Type B pancreatic cell (in vitro differentiated cells): ENCODE measurements at regions not wholly inside any gene's neighbourhood (a gene's known extent, or its start where the extent isn't known, plus 50 kb on each side); places are given as distances from the start of the nearest gene placed in this dataset.

Source experiments
- DNase-seq: peaks from one replicate; pipeline ENCODE4 v3.0.0; 2021; ENCODE audit warnings: mixed read lengths; ENCODE audit not compliant: unreplicated experiment; ENCODE audit errors: extremely low spot score
- H3K27ac Mint-ChIP-seq: 2 replicates; pipeline ENCODE4 v1.8.0; 2021; ENCODE audit warnings: mild to moderate bottlenecking, mixed read lengths
- H3K27me3 Mint-ChIP-seq: 2 replicates; pipeline ENCODE4 v1.8.0; 2021; ENCODE audit warnings: mixed read lengths
- H3K36me3 Mint-ChIP-seq: 2 replicates; pipeline ENCODE4 v1.8.0; 2021; ENCODE audit warnings: mixed read lengths
- H3K4me1 Mint-ChIP-seq: one replicate; pipeline ENCODE4 v1.8.0; 2021; ENCODE audit warnings: mixed read lengths; ENCODE audit not compliant: unreplicated experiment
- H3K4me3 Mint-ChIP-seq: 2 replicates; pipeline ENCODE4 v1.8.0; 2021; ENCODE audit warnings: mild to moderate bottlenecking, mixed read lengths
- H3K9me3 Mint-ChIP-seq: 2 replicates; pipeline ENCODE4 v1.8.0; 2021; ENCODE audit warnings: mixed read lengths
- TF ChIP-seq, protein P1 (sequence below): fragments of 200-600 bp; sonication (generic); conservative IDR thresholded peaks from 2 replicates; pipeline ENCODE4 v1.5.0; 2021; ENCODE audit warnings: antibody characterized with exemption, mild to moderate bottlenecking

DNA sequence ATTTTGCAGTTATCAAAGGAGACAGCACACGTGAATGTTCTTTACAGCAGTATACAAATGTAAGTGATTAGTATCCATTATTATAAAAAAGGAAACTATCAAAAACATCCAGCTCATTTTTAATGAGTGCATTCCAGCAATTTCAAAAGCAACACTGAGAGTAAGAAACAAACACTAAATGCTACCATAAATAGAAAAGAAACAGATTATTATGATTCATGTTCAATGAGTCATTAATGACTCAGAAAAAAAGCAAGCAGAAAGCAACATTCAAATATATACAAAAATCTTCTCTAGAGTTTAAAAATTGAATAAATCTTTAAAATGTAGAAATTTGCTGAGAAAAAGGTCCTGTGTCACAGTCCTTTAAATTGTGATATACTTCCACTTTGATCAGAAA is 346.5 kb upstream of the FMR1 start:
- Mint-ChIP-seq H3K36me3 (no peaks in the 10 kb centered on the region), H3K4me1 (no peaks in the 10 kb centered on the region), H3K4me3 (no peak overlapping the region), H3K9me3 (no peaks in the 10 kb centered on the region), H3K27me3 (no peaks in the 10 kb centered on the region), H3K27ac (no peak overlapping the region)
- TF ChIP-seq, protein P1, sequence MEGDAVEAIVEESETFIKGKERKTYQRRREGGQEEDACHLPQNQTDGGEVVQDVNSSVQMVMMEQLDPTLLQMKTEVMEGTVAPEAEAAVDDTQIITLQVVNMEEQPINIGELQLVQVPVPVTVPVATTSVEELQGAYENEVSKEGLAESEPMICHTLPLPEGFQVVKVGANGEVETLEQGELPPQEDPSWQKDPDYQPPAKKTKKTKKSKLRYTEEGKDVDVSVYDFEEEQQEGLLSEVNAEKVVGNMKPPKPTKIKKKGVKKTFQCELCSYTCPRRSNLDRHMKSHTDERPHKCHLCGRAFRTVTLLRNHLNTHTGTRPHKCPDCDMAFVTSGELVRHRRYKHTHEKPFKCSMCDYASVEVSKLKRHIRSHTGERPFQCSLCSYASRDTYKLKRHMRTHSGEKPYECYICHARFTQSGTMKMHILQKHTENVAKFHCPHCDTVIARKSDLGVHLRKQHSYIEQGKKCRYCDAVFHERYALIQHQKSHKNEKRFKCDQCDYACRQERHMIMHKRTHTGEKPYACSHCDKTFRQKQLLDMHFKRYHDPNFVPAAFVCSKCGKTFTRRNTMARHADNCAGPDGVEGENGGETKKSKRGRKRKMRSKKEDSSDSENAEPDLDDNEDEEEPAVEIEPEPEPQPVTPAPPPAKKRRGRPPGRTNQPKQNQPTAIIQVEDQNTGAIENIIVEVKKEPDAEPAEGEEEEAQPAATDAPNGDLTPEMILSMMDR, result no peak
- DNase-seq, result no peak

DNA sequence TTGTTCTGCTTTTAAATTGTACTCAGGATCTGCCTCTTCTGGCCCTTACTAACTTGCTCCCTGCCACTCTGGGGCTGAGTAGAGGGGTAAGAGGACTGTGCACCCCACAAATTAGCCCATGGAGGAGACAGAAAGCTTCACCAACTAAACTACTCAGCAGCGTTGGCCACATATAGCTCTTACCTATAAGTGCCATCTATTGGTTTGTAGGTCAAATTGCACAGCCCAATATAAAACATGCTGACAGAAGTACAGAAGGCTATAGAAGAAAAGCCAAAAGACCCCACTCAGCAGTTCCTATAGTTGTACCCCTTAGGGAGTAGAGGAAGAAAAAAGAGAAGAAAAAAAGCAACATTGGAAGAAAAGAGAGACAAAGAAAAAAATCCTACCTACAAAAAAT is 341.2 kb upstream of the FMR1 start:
- Mint-ChIP-seq H3K9me3 (no peaks in the 10 kb centered on the region), H3K27ac (no peak overlapping the region), H3K27me3 (no peaks in the 10 kb centered on the region), H3K36me3 (no peaks in the 10 kb centered on the region), H3K4me3 (no peak overlapping the region), H3K4me1 (no peaks in the 10 kb centered on the region)
- no peak for DNase-seq
- TF ChIP-seq, protein P1, result no peak

DNA sequence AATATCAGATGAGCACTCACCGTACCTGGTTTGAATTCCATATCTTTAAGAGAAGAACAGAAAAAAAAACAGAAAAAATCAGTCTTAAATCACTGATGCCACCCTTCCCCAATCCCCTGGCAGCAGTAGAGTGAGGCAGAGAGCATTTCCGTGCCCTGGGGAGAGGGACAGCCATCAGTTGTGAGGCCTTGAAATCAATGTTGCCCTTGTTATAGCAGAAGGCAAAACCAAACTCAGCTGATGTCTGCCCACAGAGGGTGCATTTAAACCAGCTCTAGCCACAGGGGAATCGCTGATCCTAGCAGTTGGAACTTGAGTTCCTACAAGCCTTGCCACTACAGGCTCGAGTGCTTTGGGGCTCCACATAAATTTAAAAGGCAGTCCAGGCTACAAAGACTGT is 338.5 kb upstream of the FMR1 start:
- Mint-ChIP-seq H3K4me1 (no peaks in the 10 kb centered on the region), H3K27me3 (no peaks in the 10 kb centered on the region), H3K27ac (no peak overlapping the region), H3K36me3 (no peaks in the 10 kb centered on the region), H3K4me3 (no peak overlapping the region), H3K9me3 (no peaks in the 10 kb centered on the region)
- TF ChIP-seq, protein P1, result no peak
- DNase-seq, result no peak

DNA sequence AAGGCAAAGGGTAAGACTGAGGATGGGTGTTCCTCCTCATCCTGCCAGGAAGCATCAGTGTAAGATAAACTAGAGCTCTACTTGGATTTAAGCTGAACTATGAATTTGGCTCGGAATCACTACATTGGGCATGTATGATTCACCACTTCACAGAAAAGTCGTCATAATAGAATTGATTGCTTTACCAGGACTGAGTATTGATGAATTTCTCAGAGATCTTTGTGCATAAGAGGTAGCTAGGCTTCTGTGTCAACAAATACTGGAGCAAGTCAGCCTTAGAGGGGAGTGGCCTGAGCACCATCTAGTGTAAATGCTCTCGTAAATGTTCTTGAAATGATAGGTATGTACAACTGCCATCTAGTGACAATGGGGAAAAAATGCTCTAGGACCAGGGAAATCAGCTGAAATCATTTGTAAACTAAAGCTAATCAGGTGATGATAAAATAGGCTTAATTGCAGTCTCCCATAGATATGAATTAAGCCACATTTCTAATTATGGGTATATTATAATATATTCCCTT is 309.5 kb upstream of the FMR1 start:
- Mint-ChIP-seq H3K27me3 (no peaks in the 10 kb centered on the region), H3K4me1 (no peaks in the 10 kb centered on the region), H3K4me3 (no peak overlapping the region), H3K9me3 (no peaks in the 10 kb centered on the region), H3K36me3 (no peaks in the 10 kb centered on the region), H3K27ac (no peak overlapping the region)
- TF ChIP-seq, protein P1, result no peak
- no peak for DNase-seq

DNA sequence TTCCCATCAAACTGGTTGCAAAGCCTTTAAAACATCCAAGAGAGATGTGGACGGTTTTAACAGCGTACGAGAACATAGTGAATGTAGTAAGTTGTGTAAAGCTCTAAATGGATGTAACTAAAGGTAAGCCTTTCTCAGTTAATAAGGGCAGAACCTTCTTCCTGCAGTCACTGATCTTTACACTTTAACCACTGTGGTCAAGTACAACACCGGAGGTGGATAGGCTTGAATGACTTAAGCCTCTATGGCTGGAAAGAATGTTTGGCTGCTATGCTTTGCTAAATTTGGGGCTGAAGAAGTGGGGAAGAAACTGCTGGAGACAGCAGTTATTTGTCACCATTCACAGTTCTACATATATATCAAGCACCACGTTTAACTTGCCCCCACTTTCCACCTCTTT is 285.1 kb upstream of the FMR1 start:
- Mint-ChIP-seq H3K9me3 (no peaks in the 10 kb centered on the region), H3K4me3 (no peak overlapping the region), H3K4me1 (no peaks in the 10 kb centered on the region), H3K27me3 (no peaks in the 10 kb centered on the region), H3K36me3 (no peaks in the 10 kb centered on the region), H3K27ac (no peak overlapping the region)
- TF ChIP-seq, protein P1, result no peak
- no peak for DNase-seq

DNA sequence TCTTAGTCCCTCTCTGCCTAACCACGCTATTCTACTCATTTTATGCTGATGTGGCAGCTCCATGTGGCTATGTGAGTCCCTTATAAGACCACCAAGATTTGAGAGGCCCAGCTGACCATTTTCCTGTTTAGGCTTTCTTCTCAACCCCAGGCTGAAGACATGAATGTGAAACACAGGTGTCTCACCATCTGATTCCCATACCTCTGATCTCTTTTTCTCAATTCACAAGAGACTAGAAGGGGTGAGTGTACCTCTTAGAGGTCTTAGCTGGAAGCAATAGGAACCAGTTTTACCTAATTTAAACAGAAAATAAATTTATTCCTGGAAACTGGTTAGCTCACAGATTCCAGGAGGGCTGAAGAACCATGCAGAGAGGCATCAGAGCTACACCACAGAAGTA is 276.5 kb upstream of the FMR1 start:
- H3K4me3 Mint-ChIP-seq, result no peak overlapping the region
- no peaks in the 10 kb centered on the region for H3K4me1 Mint-ChIP-seq
- no peak for DNase-seq
- TF ChIP-seq, protein P1, result no peak
- H3K27ac Mint-ChIP-seq, result no peak overlapping the region
- H3K9me3 Mint-ChIP-seq, result no peaks in the 10 kb centered on the region
- H3K36me3 Mint-ChIP-seq, result no peaks in the 10 kb centered on the region
- H3K27me3 Mint-ChIP-seq, result no peaks in the 10 kb centered on the region
